ENCODE measurements at regions not wholly inside any gene's neighbourhood (a gene's known extent, or its start where the extent isn't known, plus 50 kb on each side); places are given as distances from the start of the nearest gene placed in this dataset.

- dilution Hi-C loops (cut with MboI; ENCODE audit: extremely low pct_ligation_motif_present, low sequenced_read_pairs), result no loop called here
These were observed 132.9 kb upstream of the TMEM47 start for GRCh38 chrX:34790026-34790425.

DNA sequence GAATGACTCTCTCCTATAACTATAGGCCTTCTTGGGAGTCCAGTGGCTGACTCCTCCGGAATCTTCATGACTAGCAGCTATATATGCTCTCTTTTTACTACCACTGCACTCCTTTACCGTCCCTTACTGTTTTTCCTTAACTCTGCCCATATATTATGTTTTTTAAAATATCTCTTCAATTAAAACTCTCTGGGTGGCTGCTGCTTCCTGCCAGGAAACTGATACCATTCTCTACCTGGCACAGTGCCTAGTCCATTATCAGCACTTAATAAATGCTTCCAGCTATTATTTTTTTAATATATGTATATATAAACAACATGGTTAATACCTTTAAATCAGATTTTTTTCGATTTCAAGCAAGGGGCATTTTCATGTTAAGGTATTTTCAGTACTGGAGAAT lies 136.6 kb upstream of the FAM47B start:
- FAIRE-seq (no peak), DNase-seq (ENCODE audit: low read depth, low spot score) (no peak)
- no peak overlapping the region for H3K4me3 ChIP-seq (ENCODE audit: control insufficient read depth in 2 of 3, extremely low read depth in 1 of 3, insufficient read depth in 2 of 3, low read depth in 1 of 3, low read length in 3 of 3)
- no peak overlapping the region for H3K27ac ChIP-seq (ENCODE audit: control insufficient read depth, insufficient read depth, low read length)
- H3K27me3 ChIP-seq (ENCODE audit: control insufficient read depth, extremely low read depth, insufficient read depth, low read length), result no peaks in the 10 kb centered on the region
- H2AFZ ChIP-seq (ENCODE audit: control insufficient read depth, low read length), result no peak overlapping the region
- no peak overlapping the region for H3K4me2 ChIP-seq (ENCODE audit: control insufficient read depth, extremely low read depth, insufficient read depth, low read depth, low read length)
- H4K20me1 ChIP-seq (ENCODE audit: control insufficient read depth, extremely low read depth, insufficient read depth, low read length), result no peaks in the 10 kb centered on the region
- no peaks in the 10 kb centered on the region for H3K4me1 ChIP-seq (ENCODE audit: control insufficient read depth, extremely low read depth, insufficient read depth, low read length)
- H3K9me3 ChIP-seq (ENCODE audit: control insufficient read depth, low read depth, low read length), result no peaks in the 10 kb centered on the region
- no peaks in the 10 kb centered on the region for H3K9me1 ChIP-seq (ENCODE audit: control insufficient read depth, extremely low read depth, insufficient read depth, low read length)
- no peak overlapping the region for H3K9ac ChIP-seq (ENCODE audit: control insufficient read depth, extremely low read depth, insufficient read depth, low read length)
- no peak for TF ChIP-seq CTCF (optimal IDR thresholded peaks at IDR 0.05 in 1 of 3, IDR thresholded peaks at IDR 0.05 in 1 of 3, conservative IDR thresholded peaks at IDR 0.05 in 1 of 3; ENCODE audit: extremely low read depth in 1 of 3, insufficient read depth in 2 of 3, low read length in 3 of 3)
- no peak for TF ChIP-seq EZH2 (IDR thresholded peaks at IDR 0.05; ENCODE audit: low read length)
- no peaks in the 10 kb centered on the region for H3K79me2 ChIP-seq (ENCODE audit: control insufficient read depth, insufficient read depth, low read length)
- dilution Hi-C loops (cut with MboI; ENCODE audit: extremely low pct_ligation_motif_present, low sequenced_read_pairs), result no loop called here
- H3K36me3 ChIP-seq (ENCODE audit: control insufficient read depth in 2 of 2, extremely low read depth in 1 of 2, insufficient read depth in 2 of 2, low read length in 2 of 2), result no peaks in the 10 kb centered on the region

More at GRCh38 chrX:34790026-34790425, 132.9 kb upstream of the TMEM47 start:
- no peak for TF ChIP-seq CTCF (optimal IDR thresholded peaks at IDR 0.05 in 1 of 3, IDR thresholded peaks at IDR 0.05 in 1 of 3, conservative IDR thresholded peaks at IDR 0.05 in 1 of 3; ENCODE audit: extremely low read depth in 1 of 3, insufficient read depth in 2 of 3, low read length in 3 of 3)
- no peak for TF ChIP-seq EZH2 (IDR thresholded peaks at IDR 0.05; ENCODE audit: low read length)
- Histone ChIP-seq H2AFZ (ENCODE audit: control insufficient read depth, low read length) (no peak overlapping the region), H3K79me2 (ENCODE audit: control insufficient read depth, insufficient read depth, low read length) (no peaks in the 10 kb centered on the region), H3K4me1 (ENCODE audit: control insufficient read depth, extremely low read depth, insufficient read depth, low read length) (no peaks in the 10 kb centered on the region), H4K20me1 (ENCODE audit: control insufficient read depth, extremely low read depth, insufficient read depth, low read length) (no peaks in the 10 kb centered on the region), H3K27ac (ENCODE audit: control insufficient read depth, insufficient read depth, low read length) (no peak overlapping the region), H3K9ac (ENCODE audit: control insufficient read depth, extremely low read depth, insufficient read depth, low read length) (no peak overlapping the region), H3K27me3 (ENCODE audit: control insufficient read depth, extremely low read depth, insufficient read depth, low read length) (no peaks in the 10 kb centered on the region), H3K36me3 (ENCODE audit: control insufficient read depth in 2 of 2, extremely low read depth in 1 of 2, insufficient read depth in 2 of 2, low read length in 2 of 2) (no peaks in the 10 kb centered on the region), H3K9me1 (ENCODE audit: control insufficient read depth, extremely low read depth, insufficient read depth, low read length) (no peaks in the 10 kb centered on the region), H3K9me3 (ENCODE audit: control insufficient read depth, low read depth, low read length) (no peaks in the 10 kb centered on the region), H3K4me3 (ENCODE audit: control insufficient read depth in 2 of 3, extremely low read depth in 1 of 3, insufficient read depth in 2 of 3, low read depth in 1 of 3, low read length in 3 of 3) (no peak overlapping the region), H3K4me2 (ENCODE audit: control insufficient read depth, extremely low read depth, insufficient read depth, low read depth, low read length) (no peak overlapping the region)
- no peak for DNase-seq (ENCODE audit: low read depth, low spot score)
- no peak for FAIRE-seq
